GM23338 (cell line): ENCODE measurements at regions not wholly inside any gene's neighbourhood (a gene's known extent, or its start where the extent isn't known, plus 50 kb on each side); places are given as distances from the start of the nearest gene placed in this dataset.

Experiments used
- ETS1 ChIP-seq: IDR thresholded peaks from 2 replicates; pipeline ENCODE4 v1.6.1; 2016; ENCODE audit warnings: antibody characterized with exemption
- EZH2phosphoT487 ChIP-seq: fragments of 200-600 bp; sonication (generic); IDR thresholded peaks from one replicate; pipeline ENCODE4 v1.8.1; 2018; ENCODE audit warnings: antibody characterized with exemption; ENCODE audit not compliant: unreplicated experiment
- JUNB ChIP-seq: IDR thresholded peaks from one replicate; pipeline ENCODE4 v1.6.1; 2016; ENCODE audit warnings: antibody characterized with exemption; ENCODE audit not compliant: unreplicated experiment
- POLR2AphosphoS5 ChIP-seq: IDR thresholded peaks from 2 replicates; pipeline ENCODE4 v1.6.1; 2016; ENCODE audit warnings: antibody characterized with exemption, low read depth
- REST ChIP-seq: IDR thresholded peaks from one replicate; pipeline ENCODE4 v1.6.1; 2018; ENCODE audit warnings: antibody characterized with exemption; ENCODE audit not compliant: unreplicated experiment
- ZNF114 ChIP-seq: fragments of 250-450 bp; sonication (Bioruptor Pico); IDR thresholded peaks from 2 replicates; pipeline ENCODE4 v1.5.0; 2020; ENCODE audit warnings: mild to moderate bottlenecking, moderate library complexity
- ZNF331 ChIP-seq: fragments of 250-450 bp; sonication (Bioruptor Pico); IDR thresholded peaks from 2 replicates; pipeline ENCODE4 v1.5.0; 2020; ENCODE audit warnings: low read depth, mild to moderate bottlenecking, moderate library complexity
- ZNF462 ChIP-seq: fragments of 250-450 bp; sonication (Bioruptor Pico); IDR thresholded peaks from 2 replicates; pipeline ENCODE4 v1.5.0; 2020; ENCODE audit warnings: mild to moderate bottlenecking, moderate library complexity

DNA sequence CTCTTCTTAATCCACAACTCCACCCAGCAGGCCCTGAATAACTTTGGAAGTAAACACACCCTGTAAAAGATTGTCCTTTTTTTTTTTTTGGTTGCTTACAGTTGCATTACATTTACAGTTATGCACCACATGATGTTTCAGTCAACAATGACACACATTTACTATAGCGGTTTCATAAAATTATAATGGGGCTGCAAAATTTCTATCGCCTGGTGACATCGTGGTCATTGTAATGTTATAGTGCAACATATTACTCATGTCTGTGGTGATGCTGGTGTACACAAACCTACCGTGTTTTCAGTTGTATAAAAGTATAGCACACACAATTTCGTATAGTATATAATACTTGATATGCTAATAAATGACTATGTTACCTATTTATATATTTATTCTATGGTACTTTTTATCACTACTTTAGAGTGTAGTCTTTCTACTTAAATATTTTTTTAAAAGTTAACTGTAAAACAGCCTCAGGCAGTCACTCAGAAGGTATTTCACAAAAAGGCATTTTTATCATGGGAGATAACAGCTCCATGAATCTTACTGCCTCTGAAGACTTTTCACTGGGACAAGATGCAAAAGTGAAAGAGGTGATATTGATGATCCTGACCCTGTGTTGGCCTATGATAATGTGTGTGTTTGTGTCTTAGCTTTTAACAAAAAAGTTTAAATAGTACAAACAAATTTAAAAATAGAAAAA, 695.4 kb upstream of the CDH18 start (continued):
- TF ChIP-seq ZNF462 (CRISPR knock-in tag) = no peak
- TF ChIP-seq REST = no peak
- TF ChIP-seq ZNF114 (CRISPR knock-in tag) = no peak
- no peak for TF ChIP-seq EZH2phosphoT487
- no peak for TF ChIP-seq POLR2AphosphoS5
- no peak for TF ChIP-seq ETS1
- TF ChIP-seq ZNF331 (CRISPR knock-in tag) = no peak
- TF ChIP-seq JUNB = no peak
